GM12874 (cell line): ENCODE measurements at regions not wholly inside any gene's neighbourhood (a gene's known extent, or its start where the extent isn't known, plus 50 kb on each side); places are given as distances from the start of the nearest gene placed in this dataset.

Experiments
- CTCF ChIP-seq: IDR thresholded peaks from 2 replicates; pipeline ENCODE4 v1.5.1; 2011; ENCODE audit warnings: low read depth, mild to moderate bottlenecking, control low read depth, low read length, moderate library complexity; ENCODE audit not compliant: insufficient read depth

- no peak for TF ChIP-seq CTCF
Observed at GRCh38 chr20:39269493-39270217, 307.5 kb downstream of the DHX35 start.

GRCh38 chr20:39268981-39269461 is 306.9 kb downstream of the DHX35 start:
- peak; percentile 94 for TF ChIP-seq CTCF

GRCh38 chr20:39268491-39268951 is 306.4 kb downstream of the DHX35 start:
- no peak for TF ChIP-seq CTCF

GRCh38 chr20:39266989-39267388 is 304.8 kb downstream of the DHX35 start:
- no peak for TF ChIP-seq CTCF

- peak; percentile 87 for TF ChIP-seq CTCF
Observed at GRCh38 chr20:39264506-39265172, 302.5 kb downstream of the DHX35 start.

GRCh38 chr20:39263076-39263475 is 300.9 kb downstream of the DHX35 start:
- no peak for TF ChIP-seq CTCF

GRCh38 chr20:39259808-39260207 is 297.7 kb downstream of the DHX35 start:
- TF ChIP-seq CTCF, result no peak
